Smooth muscle cell (in vitro differentiated cells): ENCODE measurements at regions not wholly inside any gene's neighbourhood (a gene's known extent, or its start where the extent isn't known, plus 50 kb on each side); places are given as distances from the start of the nearest gene placed in this dataset.

ENCODE experiments used
- DNase-seq: peaks from one replicate; lab custom pipeline; 2025; ENCODE audit not compliant: unreplicated experiment; lab: John Stamatoyannopoulos, UW
- H2AFZ ChIP-seq: fragments of 200-600 bp; sonication (generic); 2 replicates; pipeline ENCODE4 v1.6.0; 2016; ENCODE audit warnings: antibody characterized with exemption, low read depth, mild to moderate bottlenecking
- H3F3A ChIP-seq: fragments of 200-600 bp; sonication (generic); 2 replicates; pipeline ENCODE4 v1.6.0; 2017; ENCODE audit warnings: antibody characterized with exemption, low read depth
- H3K27ac ChIP-seq: fragments of 200-600 bp; sonication (generic); 2 replicates; pipeline ENCODE4 v1.5.1; 2016; ENCODE audit warnings: low read depth, mild to moderate bottlenecking
- H3K27me3 ChIP-seq: fragments of 200-600 bp; sonication (generic); 2 replicates; pipeline ENCODE4 v1.6.1; 2016; ENCODE audit warnings: low read depth, mild to moderate bottlenecking
- H3K36me3 ChIP-seq: fragments of 200-600 bp; sonication (generic); 2 replicates; pipeline ENCODE4 v1.5.1; 2016; ENCODE audit warnings: low read depth
- H3K4me1 ChIP-seq: fragments of 200-600 bp; sonication (generic); 2 replicates; pipeline ENCODE4 v1.5.1; 2016; ENCODE audit warnings: low read depth
- H3K4me2 ChIP-seq: fragments of 200-600 bp; sonication (generic); 2 replicates; pipeline ENCODE4 v1.6.0; 2016; ENCODE audit warnings: mild to moderate bottlenecking
- H3K4me3 ChIP-seq: fragments of 200-600 bp; sonication (generic); 2 replicates; pipeline ENCODE4 v1.5.1; 2016; ENCODE audit warnings: mild to moderate bottlenecking
- H3K79me2 ChIP-seq: fragments of 200-600 bp; sonication (generic); 2 replicates; pipeline ENCODE4 v1.6.0; 2016; ENCODE audit warnings: low read depth, mild to moderate bottlenecking
- H3K9ac ChIP-seq: fragments of 200-600 bp; sonication (generic); 2 replicates; pipeline ENCODE4 v1.6.0; 2016; ENCODE audit warnings: low read depth
- H3K9me3 ChIP-seq: fragments of 200-600 bp; sonication (generic); replicated peaks from 2 replicates; pipeline ENCODE4 v1.5.1; 2016; ENCODE audit warnings: low read depth
- H4K20me1 ChIP-seq: fragments of 200-600 bp; sonication (generic); 2 replicates; pipeline ENCODE4 v1.6.0; 2016; ENCODE audit warnings: low read depth
- WGBS: methylation state at CpG from one replicate; pipeline ENCODE4 v1.1.7; 2016; ENCODE audit warnings: low lambda C conversion rate; 5-methylcytosine and 5-hydroxymethylcytosine counted together
- TF ChIP-seq, protein P1 (sequence below): fragments of 200-600 bp; sonication (generic); IDR thresholded peaks from 2 replicates; pipeline ENCODE4 v1.5.1; 2017; ENCODE audit warnings: borderline replicate concordance, mild to moderate bottlenecking, antibody characterized with exemption; ENCODE audit not compliant: insufficient read depth, poor library complexity, severe bottlenecking

DNA sequence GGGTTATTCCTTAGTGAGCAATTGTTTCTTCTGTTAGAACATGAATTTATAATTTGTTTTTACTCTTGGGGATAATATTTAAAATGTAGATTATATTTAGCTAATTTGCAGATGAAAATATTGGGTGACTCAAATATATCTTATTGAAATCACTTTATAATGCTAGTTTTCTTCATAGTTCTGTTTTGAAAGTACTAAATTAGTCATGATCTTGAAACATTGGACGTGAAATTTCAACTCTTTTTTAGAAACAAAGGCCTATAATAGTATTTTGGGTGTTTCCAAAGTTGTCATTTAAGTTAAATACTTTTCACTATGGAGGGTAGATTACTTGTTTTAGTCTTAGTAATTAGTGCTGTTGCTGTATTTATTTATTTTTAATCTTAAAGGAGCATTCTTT lies 250.9 kb downstream of the UTRN start:
- 94% methylated on average over 1 of the region's 1 CpG for WGBS
- TF ChIP-seq, protein P1, sequence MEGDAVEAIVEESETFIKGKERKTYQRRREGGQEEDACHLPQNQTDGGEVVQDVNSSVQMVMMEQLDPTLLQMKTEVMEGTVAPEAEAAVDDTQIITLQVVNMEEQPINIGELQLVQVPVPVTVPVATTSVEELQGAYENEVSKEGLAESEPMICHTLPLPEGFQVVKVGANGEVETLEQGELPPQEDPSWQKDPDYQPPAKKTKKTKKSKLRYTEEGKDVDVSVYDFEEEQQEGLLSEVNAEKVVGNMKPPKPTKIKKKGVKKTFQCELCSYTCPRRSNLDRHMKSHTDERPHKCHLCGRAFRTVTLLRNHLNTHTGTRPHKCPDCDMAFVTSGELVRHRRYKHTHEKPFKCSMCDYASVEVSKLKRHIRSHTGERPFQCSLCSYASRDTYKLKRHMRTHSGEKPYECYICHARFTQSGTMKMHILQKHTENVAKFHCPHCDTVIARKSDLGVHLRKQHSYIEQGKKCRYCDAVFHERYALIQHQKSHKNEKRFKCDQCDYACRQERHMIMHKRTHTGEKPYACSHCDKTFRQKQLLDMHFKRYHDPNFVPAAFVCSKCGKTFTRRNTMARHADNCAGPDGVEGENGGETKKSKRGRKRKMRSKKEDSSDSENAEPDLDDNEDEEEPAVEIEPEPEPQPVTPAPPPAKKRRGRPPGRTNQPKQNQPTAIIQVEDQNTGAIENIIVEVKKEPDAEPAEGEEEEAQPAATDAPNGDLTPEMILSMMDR, result no peak
- no peak overlapping the region for H3K4me3 ChIP-seq

DNA sequence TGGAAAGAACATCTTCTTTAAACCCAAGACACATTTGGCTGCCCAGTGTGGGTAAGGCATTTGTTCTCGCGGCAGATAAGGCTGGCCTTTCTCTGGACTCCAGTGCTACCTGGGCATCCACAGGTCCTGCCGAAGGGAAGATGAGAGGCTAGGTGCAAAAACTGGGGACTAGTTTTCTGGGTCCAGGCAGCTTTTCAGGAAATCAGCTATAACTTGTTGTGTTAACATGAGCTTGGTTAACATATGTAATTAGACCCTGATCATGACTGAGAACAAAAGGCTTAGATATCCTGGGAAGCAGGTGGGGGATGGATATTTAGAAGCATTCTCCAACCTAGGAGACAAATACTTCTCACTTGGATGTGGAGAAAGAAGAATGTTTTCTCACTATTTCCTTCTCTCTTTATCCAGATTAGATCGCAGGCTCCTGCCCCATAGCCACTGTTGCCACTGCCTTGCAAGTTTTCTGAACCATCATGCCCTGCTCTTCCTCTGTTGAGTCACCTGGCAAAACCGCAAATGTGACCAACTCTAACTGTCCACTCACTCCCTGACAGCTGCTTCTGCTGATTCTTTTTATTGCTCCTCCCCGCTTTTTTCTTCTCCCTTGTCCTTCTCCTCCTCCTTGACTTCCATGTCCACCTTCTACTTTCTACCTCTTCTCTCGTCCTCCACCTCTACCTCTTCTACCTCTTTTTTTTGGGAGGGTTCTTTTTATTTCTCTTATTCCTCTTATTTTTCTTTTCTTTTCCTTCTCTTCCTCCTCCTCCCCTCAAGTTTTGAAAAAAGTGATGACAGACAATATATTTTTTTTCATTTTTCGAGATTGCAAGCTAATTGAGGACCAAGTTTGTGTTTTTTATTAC lies 258.1 kb downstream of the UTRN start:
- H3K4me2 ChIP-seq, result no peak overlapping the region

More for the DNA sequence above, 250.9 kb downstream of the UTRN start:
- no peak overlapping the region for H2AFZ ChIP-seq
- no peaks in the 10 kb centered on the region for H3K27me3 ChIP-seq
- no peaks in the 10 kb centered on the region for H3K36me3 ChIP-seq
- H3K4me2 ChIP-seq, result no peak overlapping the region
- no peak overlapping the region for H3K9ac ChIP-seq
- no peaks in the 10 kb centered on the region for H3F3A ChIP-seq
- H3K4me1 ChIP-seq, result no peaks in the 10 kb centered on the region
- H3K27ac ChIP-seq, result no peak overlapping the region
- H4K20me1 ChIP-seq, result no peaks in the 10 kb centered on the region
- no peak for DNase-seq
- H3K9me3 ChIP-seq, result no peaks in the 10 kb centered on the region
- no peaks in the 10 kb centered on the region for H3K79me2 ChIP-seq

DNA sequence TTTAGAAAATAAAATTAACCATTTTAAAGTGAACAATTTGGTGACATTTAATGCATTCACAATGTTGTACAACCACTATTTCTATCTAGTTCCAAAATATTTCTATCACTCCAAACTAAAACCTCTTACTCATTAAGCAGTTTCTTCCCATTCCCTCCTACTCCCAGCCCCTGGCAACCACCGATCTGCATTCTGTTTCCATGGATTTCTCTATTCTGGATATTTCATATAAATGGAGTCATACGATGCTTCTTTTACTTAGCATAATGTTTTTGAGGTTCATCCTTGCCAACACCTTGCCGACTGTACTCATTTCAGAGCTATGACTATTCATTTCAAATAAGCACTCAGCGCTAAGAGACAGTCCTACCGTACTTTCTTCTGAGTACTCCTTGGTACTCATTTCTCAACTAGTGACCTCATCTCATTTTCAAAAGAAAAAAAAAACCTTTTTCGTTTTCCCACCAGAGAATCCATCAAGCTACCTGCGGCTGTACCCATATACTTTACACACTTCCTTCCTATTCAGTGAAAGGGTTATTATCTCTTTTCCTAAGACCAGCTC lies 259.2 kb downstream of the UTRN start:
- no peak for DNase-seq
- H3K9me3 ChIP-seq, result no peaks in the 10 kb centered on the region
- H3F3A ChIP-seq, result no peaks in the 10 kb centered on the region
- TF ChIP-seq, protein P1, result no peak
- no peak overlapping the region for H3K27ac ChIP-seq
- WGBS, result 96% methylated on average over 7 of the region's 7 CpGs
- H3K9ac ChIP-seq, result no peak overlapping the region
- no peaks in the 10 kb centered on the region for H3K79me2 ChIP-seq
- H2AFZ ChIP-seq, result no peak overlapping the region
- no peaks in the 10 kb centered on the region for H3K4me1 ChIP-seq
- no peak overlapping the region for H3K4me2 ChIP-seq
- H4K20me1 ChIP-seq, result no peaks in the 10 kb centered on the region
- no peak overlapping the region for H3K4me3 ChIP-seq
- no peaks in the 10 kb centered on the region for H3K36me3 ChIP-seq
- H3K27me3 ChIP-seq, result no peaks in the 10 kb centered on the region

More for the DNA sequence above, 258.1 kb downstream of the UTRN start:
- H3K4me3 ChIP-seq, result no peak overlapping the region
- no peaks in the 10 kb centered on the region for H4K20me1 ChIP-seq
- WGBS, result 95% methylated on average over 8 of the region's 8 CpGs
- H3K9me3 ChIP-seq, result no peaks in the 10 kb centered on the region
- H3K79me2 ChIP-seq, result no peaks in the 10 kb centered on the region
- no peak for DNase-seq
- TF ChIP-seq, protein P1, result no peak
- no peak overlapping the region for H3K9ac ChIP-seq
- no peaks in the 10 kb centered on the region for H3F3A ChIP-seq
- no peaks in the 10 kb centered on the region for H3K36me3 ChIP-seq
- no peak overlapping the region for H3K27ac ChIP-seq
- no peaks in the 10 kb centered on the region for H3K27me3 ChIP-seq
- no peak overlapping the region for H2AFZ ChIP-seq
- H3K4me1 ChIP-seq, result no peaks in the 10 kb centered on the region
